ENCODE measurements at regions not wholly inside any gene's neighbourhood (a gene's known extent, or its start where the extent isn't known, plus 50 kb on each side); places are given as distances from the start of the nearest gene placed in this dataset.

DNA sequence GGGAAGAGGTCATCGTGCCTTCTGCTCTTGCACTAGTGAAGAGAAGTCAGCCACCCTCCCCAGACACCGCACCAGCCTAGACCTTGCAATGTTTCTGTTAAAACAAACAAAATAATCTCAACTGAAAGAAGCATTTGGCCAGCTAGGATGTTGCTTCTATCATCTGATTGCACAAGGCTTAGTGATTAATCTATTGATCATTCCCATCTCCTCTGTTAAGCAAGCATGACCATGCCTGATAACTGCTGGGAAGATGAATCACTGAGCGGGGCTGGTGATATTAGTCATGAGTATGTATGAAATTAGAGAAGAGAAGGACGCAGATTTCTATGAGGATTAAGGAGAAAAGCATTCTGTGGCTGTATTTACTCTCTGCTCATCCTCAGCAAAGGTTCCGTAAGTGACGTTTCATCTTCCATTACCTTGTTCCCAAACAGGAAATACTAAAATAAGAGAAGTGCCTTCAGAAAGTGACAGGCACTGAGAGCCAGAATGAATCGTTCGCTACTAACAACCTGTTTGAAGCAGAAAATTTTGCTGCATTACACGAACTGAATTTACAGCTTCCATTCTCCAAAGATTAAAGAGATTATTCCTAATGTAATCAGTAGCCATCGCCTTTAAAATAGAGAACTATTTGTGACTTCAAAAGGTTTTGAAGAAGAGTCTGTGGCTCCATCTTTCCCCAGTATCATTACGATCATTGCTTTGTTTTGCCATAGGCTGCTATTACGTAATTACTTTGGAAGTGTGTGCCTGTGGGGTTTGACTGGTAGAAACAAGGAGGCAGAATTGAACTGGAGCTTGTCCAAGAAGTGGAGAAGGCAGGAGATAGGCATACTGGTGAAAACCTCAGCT, 219.1 kb downstream of the MED10 start:
- H2BK12ac ChIP-seq (ENCODE audit: insufficient read length, low read depth, low read length) = no peak overlapping the region
- H4K20me1 ChIP-seq (ENCODE audit: control insufficient read depth, insufficient read depth, insufficient read length) = no peaks in the 10 kb centered on the region
- TF ChIP-seq, protein P1, sequence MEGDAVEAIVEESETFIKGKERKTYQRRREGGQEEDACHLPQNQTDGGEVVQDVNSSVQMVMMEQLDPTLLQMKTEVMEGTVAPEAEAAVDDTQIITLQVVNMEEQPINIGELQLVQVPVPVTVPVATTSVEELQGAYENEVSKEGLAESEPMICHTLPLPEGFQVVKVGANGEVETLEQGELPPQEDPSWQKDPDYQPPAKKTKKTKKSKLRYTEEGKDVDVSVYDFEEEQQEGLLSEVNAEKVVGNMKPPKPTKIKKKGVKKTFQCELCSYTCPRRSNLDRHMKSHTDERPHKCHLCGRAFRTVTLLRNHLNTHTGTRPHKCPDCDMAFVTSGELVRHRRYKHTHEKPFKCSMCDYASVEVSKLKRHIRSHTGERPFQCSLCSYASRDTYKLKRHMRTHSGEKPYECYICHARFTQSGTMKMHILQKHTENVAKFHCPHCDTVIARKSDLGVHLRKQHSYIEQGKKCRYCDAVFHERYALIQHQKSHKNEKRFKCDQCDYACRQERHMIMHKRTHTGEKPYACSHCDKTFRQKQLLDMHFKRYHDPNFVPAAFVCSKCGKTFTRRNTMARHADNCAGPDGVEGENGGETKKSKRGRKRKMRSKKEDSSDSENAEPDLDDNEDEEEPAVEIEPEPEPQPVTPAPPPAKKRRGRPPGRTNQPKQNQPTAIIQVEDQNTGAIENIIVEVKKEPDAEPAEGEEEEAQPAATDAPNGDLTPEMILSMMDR (conservative IDR thresholded peaks at IDR 0.05) = no peak
- no peak overlapping the region for H3K14ac ChIP-seq (ENCODE audit: insufficient read depth, low read length)
- H2AK5ac ChIP-seq (ENCODE audit: insufficient read length, low read length) = no peak overlapping the region
- no peak overlapping the region for H2BK5ac ChIP-seq (ENCODE audit: insufficient read length, low read length)
- Mint-ChIP-seq H3K4me1 (peaks cover 15 to 17% of the 10 kb centered on the region in 2 experiments), H3K4me3 (no peak overlapping the region), H3K27ac (no peak overlapping the region), H3K36me3 (ENCODE audit: insufficient read depth in 1 of 3, low read depth in 3 of 3) (no peaks in the 10 kb centered on the region), H3K9me3 (no peaks in the 10 kb centered on the region; a peak in 1 of 5 replicates), H3K27me3 (ENCODE audit: low read depth) (peaks cover 4% of the 10 kb centered on the region)
- H3K23me2 ChIP-seq (ENCODE audit: insufficient read length, low read depth, low read length, poor library complexity, severe bottlenecking) = no peaks in the 10 kb centered on the region
- no peaks in the 10 kb centered on the region for H3K79me2 ChIP-seq (ENCODE audit: insufficient read depth, low read length)
- no peaks in the 10 kb centered on the region for H3K27me3 ChIP-seq (ENCODE audit: insufficient read depth, low read length)
- H3K4me2 ChIP-seq (ENCODE audit: insufficient read depth, insufficient read length, low read length) = no peak overlapping the region
- no peak overlapping the region for H3K56ac ChIP-seq (ENCODE audit: insufficient read length, low read depth, low read length)
- H4K5ac ChIP-seq (ENCODE audit: insufficient read length, low read depth, low read length) = no peak overlapping the region
- no CpG with 5 or more reads among the region's 12 CpGs for WGBS (ENCODE audit: extremely low coverage, insufficient read length, low lambda C conversion rate)
- H4K91ac ChIP-seq (ENCODE audit: insufficient read length, low read depth, low read length) = no peak overlapping the region
- no peak overlapping the region for H3T11ph ChIP-seq (ENCODE audit: low read length)
- no peaks in the 10 kb centered on the region for H3K9me3 ChIP-seq (ENCODE audit: control insufficient read depth, low read depth, low read length)
- no peak overlapping the region for H3K23ac ChIP-seq (ENCODE audit: insufficient read length, low read depth, low read length)
- H2BK120ac ChIP-seq (ENCODE audit: low read depth, low read length, poor library complexity, severe bottlenecking) = no peak overlapping the region
- no peak overlapping the region for H3K4ac ChIP-seq (ENCODE audit: low read depth, low read length)
- no peaks in the 10 kb centered on the region for H3K79me1 ChIP-seq (ENCODE audit: insufficient read depth, low read depth, low read length, poor library complexity, severe bottlenecking)
- H2AFZ ChIP-seq (ENCODE audit: low read length) = no peak overlapping the region
- no peak overlapping the region for H3K18ac ChIP-seq (ENCODE audit: insufficient read length, low read depth, low read length)
- no peak overlapping the region for H3K9ac ChIP-seq (ENCODE audit: extremely low read depth, insufficient read length, low read length)
- no peak overlapping the region for H4K8ac ChIP-seq (replicated peaks; ENCODE audit: insufficient read length, low read depth, low read length)
- no peaks in the 10 kb centered on the region for H3K4me1 ChIP-seq (ENCODE audit: insufficient read depth, low read length)
- no peak overlapping the region for H3K27ac ChIP-seq (ENCODE audit: insufficient read length, low read depth, low read length)
- DNase-seq = no peak
- H2BK15ac ChIP-seq (ENCODE audit: low read depth, low read length) = no peak overlapping the region
- no peak overlapping the region for H2BK20ac ChIP-seq (ENCODE audit: low read depth, low read length, poor library complexity, severe bottlenecking)
